Parathyroid adenoma (tissue), 2 donors: ENCODE measurements at regions not wholly inside any gene's neighbourhood (a gene's known extent, or its start where the extent isn't known, plus 50 kb on each side); places are given as distances from the start of the nearest gene placed in this dataset.

Experiments used
- H2AFZ ChIP-seq: fragments of 300-600 bp; sonication (generic); one replicate; pipeline ENCODE4 v1.7.0; 2017; ENCODE audit warnings: antibody characterized with exemption, mild to moderate bottlenecking
- H3K27ac ChIP-seq: fragments of 300-600 bp; sonication (generic); one replicate; pipeline ENCODE4 v1.7.0; 2017
- H3K27me3 ChIP-seq: fragments of 300-600 bp; sonication (generic); one replicate; pipeline ENCODE4 v1.7.0; 2017; ENCODE audit warnings: low read length; ENCODE audit not compliant: control insufficient read depth, insufficient read depth
- H3K36me3 ChIP-seq: fragments of 300-600 bp; sonication (generic); one replicate; pipeline ENCODE4 v1.7.0; 2017; ENCODE audit warnings: low read length; ENCODE audit not compliant: control insufficient read depth, insufficient read depth
- H3K4me1 ChIP-seq: fragments of 300-600 bp; sonication (generic); one replicate; pipeline ENCODE4 v1.7.0; 2017; ENCODE audit warnings: control low read depth
- H3K4me2 ChIP-seq: fragments of 300-600 bp; sonication (generic); one replicate; pipeline ENCODE4 v1.7.0; 2017; ENCODE audit warnings: low read length
- H3K4me3 ChIP-seq: fragments of 300-600 bp; sonication (generic); one replicate; pipeline ENCODE4 v1.7.0; 2017; ENCODE audit warnings: low read depth, low read length
- H3K79me2 ChIP-seq: fragments of 300-600 bp; sonication (generic); one replicate; pipeline ENCODE4 v1.7.0; 2017; ENCODE audit warnings: control low read depth
- H3K9ac ChIP-seq: fragments of 300-600 bp; sonication (generic); one replicate; pipeline ENCODE4 v1.7.0; 2017; ENCODE audit warnings: mild to moderate bottlenecking
- H3K9me3 ChIP-seq: fragments of 300-600 bp; sonication (generic); one replicate; pipeline ENCODE4 v1.7.0; 2017; ENCODE audit warnings: low read length; ENCODE audit not compliant: control insufficient read depth
- TF ChIP-seq, protein P1 (sequence below): fragments of 300-600 bp; sonication (generic); IDR thresholded peaks from one replicate; pipeline ENCODE4 v1.7.0; 2017; ENCODE audit warnings: antibody characterized with exemption, mild to moderate bottlenecking
- donor health status: primary hyperparathyroidism.

GRCh38 chr12:28877854-28878253 is 271.2 kb upstream of the FAR2 start:
- H3K36me3 ChIP-seq: no peaks in the 10 kb centered on the region
- no peak overlapping the region for H2AFZ ChIP-seq
- H3K4me3 ChIP-seq: no peak overlapping the region
- TF ChIP-seq, protein P1, sequence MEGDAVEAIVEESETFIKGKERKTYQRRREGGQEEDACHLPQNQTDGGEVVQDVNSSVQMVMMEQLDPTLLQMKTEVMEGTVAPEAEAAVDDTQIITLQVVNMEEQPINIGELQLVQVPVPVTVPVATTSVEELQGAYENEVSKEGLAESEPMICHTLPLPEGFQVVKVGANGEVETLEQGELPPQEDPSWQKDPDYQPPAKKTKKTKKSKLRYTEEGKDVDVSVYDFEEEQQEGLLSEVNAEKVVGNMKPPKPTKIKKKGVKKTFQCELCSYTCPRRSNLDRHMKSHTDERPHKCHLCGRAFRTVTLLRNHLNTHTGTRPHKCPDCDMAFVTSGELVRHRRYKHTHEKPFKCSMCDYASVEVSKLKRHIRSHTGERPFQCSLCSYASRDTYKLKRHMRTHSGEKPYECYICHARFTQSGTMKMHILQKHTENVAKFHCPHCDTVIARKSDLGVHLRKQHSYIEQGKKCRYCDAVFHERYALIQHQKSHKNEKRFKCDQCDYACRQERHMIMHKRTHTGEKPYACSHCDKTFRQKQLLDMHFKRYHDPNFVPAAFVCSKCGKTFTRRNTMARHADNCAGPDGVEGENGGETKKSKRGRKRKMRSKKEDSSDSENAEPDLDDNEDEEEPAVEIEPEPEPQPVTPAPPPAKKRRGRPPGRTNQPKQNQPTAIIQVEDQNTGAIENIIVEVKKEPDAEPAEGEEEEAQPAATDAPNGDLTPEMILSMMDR: no peak
- no peak overlapping the region for H3K4me2 ChIP-seq
- no peaks in the 10 kb centered on the region for H3K9me3 ChIP-seq
- H3K27me3 ChIP-seq: no peaks in the 10 kb centered on the region
- H3K9ac ChIP-seq: no peak overlapping the region
- H3K4me1 ChIP-seq: no peaks in the 10 kb centered on the region
- no peaks in the 10 kb centered on the region for H3K79me2 ChIP-seq
- no peak overlapping the region for H3K27ac ChIP-seq

- no peak overlapping the region for H2AFZ ChIP-seq
- H3K79me2 ChIP-seq: no peaks in the 10 kb centered on the region
- no peak overlapping the region for H3K27ac ChIP-seq
- no peaks in the 10 kb centered on the region for H3K9me3 ChIP-seq
- H3K4me2 ChIP-seq: no peak overlapping the region
- H3K4me1 ChIP-seq: no peaks in the 10 kb centered on the region
- no peak overlapping the region for H3K9ac ChIP-seq
- H3K4me3 ChIP-seq: no peak overlapping the region
- TF ChIP-seq, protein P1: no peak
- no peaks in the 10 kb centered on the region for H3K27me3 ChIP-seq
- H3K36me3 ChIP-seq: no peaks in the 10 kb centered on the region
Measured at GRCh38 chr12:28878629-28879028, 270.4 kb upstream of the FAR2 start.

DNA sequence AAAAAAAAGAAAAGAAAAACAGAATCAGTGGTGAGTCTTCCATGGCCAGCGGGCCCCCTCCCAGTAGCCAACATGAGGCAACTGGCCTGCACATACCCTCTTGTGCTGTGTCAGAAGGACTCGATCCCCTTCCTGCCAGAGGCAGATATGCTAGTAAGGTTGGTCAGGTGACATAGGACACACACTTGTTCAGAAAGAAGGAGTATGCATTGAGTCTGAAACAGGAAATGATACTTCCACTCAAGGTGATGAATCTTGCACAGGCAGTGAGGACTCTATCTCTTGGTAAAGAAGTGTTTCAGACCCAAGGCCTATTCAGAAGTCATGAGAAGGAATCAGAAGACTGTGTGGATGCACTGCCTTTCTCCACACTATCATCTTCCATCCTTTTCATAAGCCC is 269.7 kb upstream of the FAR2 start:
- TF ChIP-seq, protein P1: no peak
- no peaks in the 10 kb centered on the region for H3K27me3 ChIP-seq
- H3K4me3 ChIP-seq: no peak overlapping the region
- no peak overlapping the region for H3K9ac ChIP-seq
- H3K4me1 ChIP-seq: no peaks in the 10 kb centered on the region
- no peak overlapping the region for H3K4me2 ChIP-seq
- H3K27ac ChIP-seq: no peak overlapping the region
- no peaks in the 10 kb centered on the region for H3K36me3 ChIP-seq
- no peak overlapping the region for H2AFZ ChIP-seq
- H3K9me3 ChIP-seq: no peaks in the 10 kb centered on the region
- H3K79me2 ChIP-seq: no peaks in the 10 kb centered on the region

DNA sequence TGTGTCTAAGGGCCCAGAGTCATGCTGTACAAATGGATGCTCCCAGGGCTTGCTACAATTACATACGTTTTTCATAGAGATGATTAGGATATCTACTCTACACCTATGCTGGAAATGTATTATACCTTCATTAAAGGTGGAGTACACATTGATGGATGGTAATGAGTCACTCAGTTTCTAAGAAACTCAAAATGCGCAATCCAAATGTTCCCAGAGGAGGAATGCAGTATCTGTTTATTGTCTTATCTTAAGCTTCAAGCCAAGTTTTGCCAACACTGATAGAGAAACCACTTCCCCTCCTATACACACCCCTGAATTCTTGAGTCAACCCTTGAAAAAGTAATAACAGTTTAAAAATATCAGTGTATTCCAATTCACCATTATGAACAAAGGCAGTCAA is 266.6 kb upstream of the FAR2 start:
- no peaks in the 10 kb centered on the region for H3K27me3 ChIP-seq
- H3K9ac ChIP-seq: no peak overlapping the region
- no peaks in the 10 kb centered on the region for H3K9me3 ChIP-seq
- no peak overlapping the region for H3K27ac ChIP-seq
- H3K36me3 ChIP-seq: no peaks in the 10 kb centered on the region
- no peaks in the 10 kb centered on the region for H3K4me1 ChIP-seq
- H3K4me3 ChIP-seq: no peak overlapping the region
- TF ChIP-seq, protein P1: no peak
- no peak overlapping the region for H2AFZ ChIP-seq
- no peaks in the 10 kb centered on the region for H3K79me2 ChIP-seq
- H3K4me2 ChIP-seq: no peak overlapping the region

DNA sequence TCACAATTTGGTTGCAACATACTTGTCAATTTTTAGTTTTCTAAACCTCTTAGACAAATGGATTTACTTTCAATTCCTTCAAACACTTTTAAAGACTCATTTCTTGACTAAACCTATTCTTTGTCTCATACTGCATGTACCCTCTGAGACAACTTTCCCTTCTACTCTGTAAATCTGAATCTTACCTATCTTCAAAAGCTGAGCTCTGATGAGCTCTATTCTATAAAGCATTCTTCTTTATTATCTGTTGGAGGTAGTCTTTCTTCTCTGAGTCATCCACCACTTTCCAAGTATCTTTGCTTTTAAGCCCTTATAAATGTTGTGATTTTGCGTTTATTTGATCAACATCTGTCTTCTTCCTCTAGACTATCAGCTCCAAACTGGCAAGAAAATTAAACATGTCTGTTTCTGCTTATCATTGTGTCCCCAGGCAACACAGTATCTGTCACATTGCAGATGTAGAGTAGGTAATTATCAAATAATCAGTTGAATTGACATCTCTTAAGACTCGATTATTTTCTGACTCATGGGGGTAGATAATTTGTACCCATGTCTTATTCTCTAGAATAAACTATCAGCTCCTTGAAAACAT is 265.6 kb upstream of the FAR2 start:
- H2AFZ ChIP-seq: no peak overlapping the region
- H3K4me1 ChIP-seq: no peaks in the 10 kb centered on the region
- no peaks in the 10 kb centered on the region for H3K36me3 ChIP-seq
- H3K79me2 ChIP-seq: no peaks in the 10 kb centered on the region
- no peak overlapping the region for H3K9ac ChIP-seq
- no peaks in the 10 kb centered on the region for H3K9me3 ChIP-seq
- H3K4me2 ChIP-seq: no peak overlapping the region
- no peak overlapping the region for H3K4me3 ChIP-seq
- TF ChIP-seq, protein P1: no peak
- H3K27ac ChIP-seq: no peak overlapping the region
- no peaks in the 10 kb centered on the region for H3K27me3 ChIP-seq
